HepG2 (cell line): ENCODE measurements at regions not wholly inside any gene's neighbourhood (a gene's known extent, or its start where the extent isn't known, plus 50 kb on each side); places are given as distances from the start of the nearest gene placed in this dataset.

Source experiments
- ATAC-seq: fragments of 200-7000 bp; cut with Tn5 transposase; 3 replicates; pipeline ENCODE4 v1.9.1; 2020; ENCODE audit warnings: mild to moderate bottlenecking, moderate library complexity
- BruUV-seq: library from RNA; stranded (reverse); fragments of 400-500 nt; replicated peaks from 2 replicates; lab custom pipeline; 2021; lab: Mats Ljungman, UMichigan
- CTCF ChIA-PET: fragments of 300-600 bp; formaldehyde crosslinking; extraction: SDS; loops from one replicate; lab custom pipeline; 2021; ENCODE audit warnings: low total read pairs, inconsistent platforms, low intra/inter-chr PET ratio; lab: Yijun Ruan, JAX
- POLR2A ChIA-PET: fragments of 350-600 bp; sonication (Branson Sonifier 250); formaldehyde crosslinking; loops from one replicate; lab custom pipeline; 2020; ENCODE audit warnings: antibody characterized with exemption, inconsistent platforms; lab: Yijun Ruan, JAX
- DNase-seq: peaks from one replicate; pipeline ENCODE4 v3.0.0-alpha.2; 2015; ENCODE audit warnings: low spot score
- FAIRE-seq: peaks from 3 replicates; lab custom pipeline; 2011; peaks lifted over from hg19 to GRCh38; lab: Jason Lieb, UNC
- H2AFZ ChIP-seq: one replicate; pipeline ENCODE4 v1.6.1; 2011; ENCODE audit warnings: low read length, inconsistent platforms
- H3K27ac ChIP-seq: fragments of 300-600 bp; 3 replicates; pipeline ENCODE4 v1.8.0; 2011; ENCODE audit warnings: mixed run types, mild to moderate bottlenecking, mixed read lengths, low read length, inconsistent platforms; ENCODE audit not compliant: insufficient read depth; ENCODE audit errors: extremely low read length
- H3K27me3 ChIP-seq, 2 experiments: fragments of 200-600 bp in 1 of 2; 2 replicates in 1 of 2; 3 replicates in 1 of 2; pipeline versions ENCODE4 v1.6.0 to v1.8.0; 2011; ENCODE audit warnings: low read length in 2 of 2, mild to moderate bottlenecking in 2 of 2, moderate library complexity in 2 of 2, inconsistent platforms in 1 of 2; ENCODE audit not compliant: insufficient read depth in 2 of 2, control insufficient read depth in 1 of 2
- H3K36me3 ChIP-seq, 2 experiments: fragments of 200-600 bp in 1 of 2; replicated peaks in 1 of 2; 2 replicates in 1 of 2; 3 replicates in 1 of 2; pipeline versions ENCODE4 v1.5.1 to v1.8.0; 2011; ENCODE audit warnings: low read length in 2 of 2, inconsistent platforms in 1 of 2; ENCODE audit not compliant: insufficient read depth in 2 of 2, control insufficient read depth in 1 of 2
- H3K4me1 ChIP-seq: 2 replicates; pipeline ENCODE4 v1.5.1; 2012; ENCODE audit warnings: low read length, inconsistent platforms; ENCODE audit not compliant: insufficient read depth
- H3K4me2 ChIP-seq: 2 replicates; pipeline ENCODE4 v1.6.0; 2011; ENCODE audit warnings: low read depth, low read length, inconsistent platforms
- H3K4me3 ChIP-seq, 3 experiments: fragments of 200-600 bp in 1 of 3; sonication (generic), shearing (Covaris generic) in 1 of 3; replicated peaks in 1 of 3; 2 replicates each; pipeline ENCODE4 v1.5.1; 2011 to 2016; ENCODE audit warnings: low read length in 3 of 3, inconsistent platforms in 2 of 3, low read depth in 2 of 3, mild to moderate bottlenecking in 2 of 3, control low read depth in 1 of 3, mixed read lengths in 1 of 3; ENCODE audit not compliant: insufficient read depth in 1 of 3
- H3K79me2 ChIP-seq: one replicate; pipeline ENCODE4 v1.6.1; 2011; ENCODE audit warnings: low read length, inconsistent platforms; ENCODE audit not compliant: insufficient read depth
- H3K9ac ChIP-seq: 2 replicates; pipeline ENCODE4 v1.6.0; 2011; ENCODE audit warnings: mild to moderate bottlenecking, low read depth, low read length, inconsistent platforms; ENCODE audit not compliant: insufficient read depth
- H3K9me3 ChIP-seq: 2 replicates; pipeline ENCODE4 v1.5.1; 2012; ENCODE audit warnings: mild to moderate bottlenecking, low read length
- H4K20me1 ChIP-seq: 2 replicates; pipeline ENCODE4 v1.6.0; 2011; ENCODE audit warnings: inconsistent platforms, mild to moderate bottlenecking, low read length, moderate library complexity; ENCODE audit not compliant: insufficient read depth
- CHD2 ChIP-seq: IDR thresholded peaks from 2 replicates; pipeline ENCODE4 v1.6.1; 2011; ENCODE audit warnings: low read depth, low read length, improper control_type of control experiment
- DPF2 ChIP-seq: sonication (generic); formaldehyde crosslinking; IDR thresholded peaks from 2 replicates; pipeline ENCODE4 v1.4.0; 2020; ENCODE audit warnings: mild to moderate bottlenecking, low read depth, missing genetic modification reagents, borderline replicate concordance
- DR1 ChIP-seq: sonication (generic); formaldehyde crosslinking; IDR thresholded peaks from 2 replicates; pipeline ENCODE4 v1.8.0; 2021; ENCODE audit warnings: mild to moderate bottlenecking, missing genetic modification reagents, inconsistent platforms
- MED1 ChIP-seq: sonication (generic); formaldehyde crosslinking; IDR thresholded peaks from 2 replicates; pipeline ENCODE4 v1.4.0; 2020; ENCODE audit warnings: missing genetic modification reagents
- PLRG1 ChIP-seq: fragments of 450-650 bp; conservative IDR thresholded peaks from 2 replicates; pipeline ENCODE4 v1.6.1; 2016
- SRSF1 ChIP-seq: fragments of 200-400 bp; formaldehyde crosslinking; optimal IDR thresholded peaks from 2 replicates; pipeline ENCODE3; 2017; ENCODE audit warnings: mild to moderate bottlenecking, low read depth, low read length, moderate library complexity
- SRSF4 ChIP-seq: fragments of 200-400 bp; formaldehyde crosslinking; IDR thresholded peaks from one replicate; pipeline ENCODE4 v1.6.1; 2018; ENCODE audit warnings: mild to moderate bottlenecking, low read depth, low read length, moderate library complexity; ENCODE audit not compliant: poor library complexity, severe bottlenecking
- STAG1 ChIP-seq: sonication (generic); formaldehyde crosslinking; IDR thresholded peaks from 2 replicates; pipeline ENCODE4 v1.4.0; 2020; ENCODE audit warnings: missing genetic modification reagents
- TOE1 ChIP-seq: sonication (generic); formaldehyde crosslinking; IDR thresholded peaks from 2 replicates; pipeline ENCODE4 v1.4.0; 2020; ENCODE audit warnings: mild to moderate bottlenecking, missing genetic modification reagents
- U2AF1 ChIP-seq: fragments of 200-400 bp; formaldehyde crosslinking; optimal IDR thresholded peaks from 2 replicates; pipeline ENCODE3; 2017; ENCODE audit warnings: mild to moderate bottlenecking, low read depth, low read length
- ZNF34 ChIP-seq: sonication (generic); formaldehyde crosslinking; IDR thresholded peaks from 2 replicates; pipeline ENCODE4 v1.4.0; 2020; ENCODE audit warnings: mild to moderate bottlenecking, missing genetic modification reagents, borderline replicate concordance
- ZNF562 ChIP-seq: sonication (generic); formaldehyde crosslinking; IDR thresholded peaks from 2 replicates; pipeline ENCODE4 v1.8.0; 2022; ENCODE audit warnings: missing genetic modification reagents, borderline replicate concordance
- ZNF660 ChIP-seq: sonication (generic); formaldehyde crosslinking; IDR thresholded peaks from 2 replicates; pipeline ENCODE4 v1.5.1; 2020; ENCODE audit warnings: mild to moderate bottlenecking, low read depth, missing genetic modification reagents, borderline replicate concordance
- whole genome bisulfite sequencing: methylation state at CpG from one replicate; pipeline ENCODE4 v1.1.6; 2017; ENCODE audit warnings: low lambda C conversion rate; 5-methylcytosine and 5-hydroxymethylcytosine counted together
- in situ Hi-C: cut with HindIII; loops from 2 replicates; pipeline ENCODE4 v1.10.0; 2017; ENCODE audit warnings: low pct_unique_long_range_greater_than_20kb; ENCODE audit not compliant: extremely low pct_ligation_motif_present
- intact Hi-C: fragments of 100-400 bp; cut with micrococcal nuclease; formaldehyde crosslinking; loops from one replicate; pipeline ENCODE4 v1.10.0; 2022; ENCODE audit not compliant: unreplicated experiment
- TF ChIP-seq, protein P1 (sequence below): sonication (generic); formaldehyde crosslinking; IDR thresholded peaks from 2 replicates; pipeline ENCODE4 v1.4.0; 2020; ENCODE audit warnings: missing genetic modification reagents
- TF ChIP-seq, protein P2 (sequence below): IDR thresholded peaks from 2 replicates; pipeline ENCODE4 v1.6.1; 2012; ENCODE audit warnings: low read depth, low read length, improper control_type of control experiment

DNA sequence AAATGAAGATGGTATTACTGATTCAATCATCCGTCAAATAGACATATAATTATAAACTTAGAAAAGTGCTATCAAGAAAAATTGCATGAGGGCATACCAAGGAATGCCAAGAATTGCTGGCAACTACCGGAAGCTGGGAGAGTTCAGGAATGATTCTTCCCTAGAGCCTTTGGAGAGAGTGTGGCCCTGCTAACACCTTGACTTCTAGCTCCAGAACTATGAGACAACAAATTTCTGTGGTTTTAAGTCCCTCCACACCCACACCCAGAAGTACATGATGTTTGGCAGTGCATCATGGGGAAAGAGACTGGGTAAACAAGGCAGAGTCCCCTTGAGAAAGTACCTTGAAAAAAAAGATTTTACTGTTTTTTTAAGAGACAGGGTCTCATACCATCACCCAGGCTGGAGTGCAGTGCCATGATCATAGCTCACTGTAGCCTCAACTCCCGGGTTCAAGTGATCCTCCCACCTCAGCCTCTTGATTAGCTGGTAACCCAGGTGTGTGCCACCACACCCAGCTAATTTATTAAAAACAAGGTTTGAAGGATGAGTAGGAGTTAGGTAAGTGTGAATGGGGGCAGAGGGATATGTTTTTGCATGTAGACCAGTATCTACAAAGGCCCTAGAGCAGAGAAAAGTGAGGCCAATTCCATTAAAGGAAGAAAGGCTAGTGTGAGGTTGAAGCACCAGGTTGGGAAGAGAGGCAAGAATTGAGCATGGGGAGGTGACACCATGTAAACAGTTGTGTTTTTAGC is 53.1 kb downstream of the GSX2 start:
- Histone ChIP-seq H3K4me2 (no peak overlapping the region), H3K9me3 (no peaks in the 10 kb centered on the region), H3K36me3 (no peaks in the 10 kb centered on the region), H3K4me3 (no peak overlapping the region), H3K27me3 (no peaks in the 10 kb centered on the region; a peak in 1 of 5 replicates), H3K4me1 (no peaks in the 10 kb centered on the region), H4K20me1 (no peaks in the 10 kb centered on the region), H2AFZ (no peak overlapping the region), H3K9ac (no peak overlapping the region), H3K27ac (no peak overlapping the region), H3K79me2 (no peaks in the 10 kb centered on the region)
- CTCF ChIA-PET: no interaction called here
- in situ Hi-C loops: no loop called here
- ATAC-seq (no peak), DNase-seq (no peak), FAIRE-seq (no peak)
- BruUV-seq: no TSS peak
- 38% methylated on average over 3 of the region's 3 CpGs for WGBS
- intact Hi-C loops: no loop called here
- POLR2A ChIA-PET: no interaction called here
- TF ChIP-seq ZNF562 (CRISPR knock-in tag) (no peak), DPF2 (CRISPR knock-in tag) (no peak), ZNF660 (CRISPR knock-in tag) (no peak), DR1 (CRISPR knock-in tag) (no peak), CHD2 (no peak), TOE1 (CRISPR knock-in tag) (no peak), U2AF1 (no peak), MED1 (CRISPR knock-in tag) (no peak), SRSF1 (no peak), STAG1 (CRISPR knock-in tag) (no peak), ZNF34 (CRISPR knock-in tag) (no peak), PLRG1 (no peak), SRSF4 (no peak)
- TF ChIP-seq, protein P1, sequence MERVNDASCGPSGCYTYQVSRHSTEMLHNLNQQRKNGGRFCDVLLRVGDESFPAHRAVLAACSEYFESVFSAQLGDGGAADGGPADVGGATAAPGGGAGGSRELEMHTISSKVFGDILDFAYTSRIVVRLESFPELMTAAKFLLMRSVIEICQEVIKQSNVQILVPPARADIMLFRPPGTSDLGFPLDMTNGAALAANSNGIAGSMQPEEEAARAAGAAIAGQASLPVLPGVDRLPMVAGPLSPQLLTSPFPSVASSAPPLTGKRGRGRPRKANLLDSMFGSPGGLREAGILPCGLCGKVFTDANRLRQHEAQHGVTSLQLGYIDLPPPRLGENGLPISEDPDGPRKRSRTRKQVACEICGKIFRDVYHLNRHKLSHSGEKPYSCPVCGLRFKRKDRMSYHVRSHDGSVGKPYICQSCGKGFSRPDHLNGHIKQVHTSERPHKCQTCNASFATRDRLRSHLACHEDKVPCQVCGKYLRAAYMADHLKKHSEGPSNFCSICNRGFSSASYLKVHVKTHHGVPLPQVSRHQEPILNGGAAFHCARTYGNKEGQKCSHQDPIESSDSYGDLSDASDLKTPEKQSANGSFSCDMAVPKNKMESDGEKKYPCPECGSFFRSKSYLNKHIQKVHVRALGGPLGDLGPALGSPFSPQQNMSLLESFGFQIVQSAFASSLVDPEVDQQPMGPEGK (CRISPR knock-in tag): no peak
- TF ChIP-seq, protein P2, sequence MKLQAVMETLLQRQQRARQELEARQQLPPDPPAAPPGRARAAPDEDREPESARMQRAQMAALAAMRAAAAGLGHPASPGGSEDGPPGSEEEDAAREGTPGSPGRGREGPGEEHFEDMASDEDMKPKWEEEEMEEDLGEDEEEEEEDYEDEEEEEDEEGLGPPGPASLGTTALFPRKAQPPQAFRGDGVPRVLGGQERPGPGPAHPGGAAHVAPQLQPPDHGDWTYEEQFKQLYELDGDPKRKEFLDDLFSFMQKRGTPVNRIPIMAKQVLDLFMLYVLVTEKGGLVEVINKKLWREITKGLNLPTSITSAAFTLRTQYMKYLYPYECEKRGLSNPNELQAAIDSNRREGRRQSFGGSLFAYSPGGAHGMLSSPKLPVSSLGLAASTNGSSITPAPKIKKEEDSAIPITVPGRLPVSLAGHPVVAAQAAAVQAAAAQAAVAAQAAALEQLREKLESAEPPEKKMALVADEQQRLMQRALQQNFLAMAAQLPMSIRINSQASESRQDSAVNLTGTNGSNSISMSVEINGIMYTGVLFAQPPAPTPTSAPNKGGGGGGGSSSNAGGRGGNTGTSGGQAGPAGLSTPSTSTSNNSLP: no peak
